Peyer's patch (tissue), 4 donors: ENCODE measurements at regions not wholly inside any gene's neighbourhood (a gene's known extent, or its start where the extent isn't known, plus 50 kb on each side); places are given as distances from the start of the nearest gene placed in this dataset.
"Not testable (repeated sequence)": the region's sequence is repeated elsewhere in the genome, so short reads cannot be mapped to it uniquely, and the experiment has no call there.

ENCODE experiments used
- POLR2A ChIP-seq, 2 donors: fragments of 450-650 bp; IDR thresholded peaks; one replicate each; pipeline ENCODE4 v1.5.1; 2017; ENCODE audit warnings: antibody characterized with exemption in 2 of 2, mild to moderate bottlenecking in 2 of 2, moderate library complexity in 2 of 2
- TF ChIP-seq, protein P1 (sequence below), 6 experiments: fragments of 450-650 bp in 4 of 6; fragments of 200-600 bp in 2 of 6; sonication (generic) in 1 of 6; IDR thresholded peaks; one replicate each; pipeline ENCODE4 v1.5.1; 2017 to 2019; ENCODE audit warnings: antibody characterized with exemption in 6 of 6, mild to moderate bottlenecking in 3 of 6, moderate library complexity in 1 of 6

DNA sequence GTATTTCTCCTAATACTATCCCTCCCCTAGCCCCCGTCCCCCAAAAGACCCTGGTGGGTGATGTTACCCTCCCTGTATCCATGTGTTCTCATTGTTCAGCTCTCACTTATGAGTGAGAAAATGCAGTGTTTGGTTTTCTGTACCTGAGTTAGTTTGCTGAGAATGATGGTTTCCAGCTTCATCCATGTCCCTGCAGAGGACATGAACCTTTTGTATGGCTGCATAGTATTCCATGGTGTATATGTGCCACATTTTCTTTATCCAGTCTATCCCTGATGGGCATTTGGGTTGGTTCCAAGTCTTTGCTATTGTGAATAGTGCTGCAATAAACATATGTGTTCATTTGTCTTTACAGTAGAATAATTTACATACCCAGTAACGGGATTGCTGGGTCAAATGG, 235.8 kb upstream of the NOCT start:
- TF ChIP-seq, protein P1, sequence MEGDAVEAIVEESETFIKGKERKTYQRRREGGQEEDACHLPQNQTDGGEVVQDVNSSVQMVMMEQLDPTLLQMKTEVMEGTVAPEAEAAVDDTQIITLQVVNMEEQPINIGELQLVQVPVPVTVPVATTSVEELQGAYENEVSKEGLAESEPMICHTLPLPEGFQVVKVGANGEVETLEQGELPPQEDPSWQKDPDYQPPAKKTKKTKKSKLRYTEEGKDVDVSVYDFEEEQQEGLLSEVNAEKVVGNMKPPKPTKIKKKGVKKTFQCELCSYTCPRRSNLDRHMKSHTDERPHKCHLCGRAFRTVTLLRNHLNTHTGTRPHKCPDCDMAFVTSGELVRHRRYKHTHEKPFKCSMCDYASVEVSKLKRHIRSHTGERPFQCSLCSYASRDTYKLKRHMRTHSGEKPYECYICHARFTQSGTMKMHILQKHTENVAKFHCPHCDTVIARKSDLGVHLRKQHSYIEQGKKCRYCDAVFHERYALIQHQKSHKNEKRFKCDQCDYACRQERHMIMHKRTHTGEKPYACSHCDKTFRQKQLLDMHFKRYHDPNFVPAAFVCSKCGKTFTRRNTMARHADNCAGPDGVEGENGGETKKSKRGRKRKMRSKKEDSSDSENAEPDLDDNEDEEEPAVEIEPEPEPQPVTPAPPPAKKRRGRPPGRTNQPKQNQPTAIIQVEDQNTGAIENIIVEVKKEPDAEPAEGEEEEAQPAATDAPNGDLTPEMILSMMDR (IDR thresholded peaks at IDR 0.05) = not testable (repeated sequence)
- TF ChIP-seq POLR2A (IDR thresholded peaks at IDR 0.05) = not testable (repeated sequence)
